ENCODE measurements at regions not wholly inside any gene's neighbourhood (a gene's known extent, or its start where the extent isn't known, plus 50 kb on each side); places are given as distances from the start of the nearest gene placed in this dataset.
A peak's percentile ranks its signal among the peaks of the same experiment; 100 is the strongest.

DNA sequence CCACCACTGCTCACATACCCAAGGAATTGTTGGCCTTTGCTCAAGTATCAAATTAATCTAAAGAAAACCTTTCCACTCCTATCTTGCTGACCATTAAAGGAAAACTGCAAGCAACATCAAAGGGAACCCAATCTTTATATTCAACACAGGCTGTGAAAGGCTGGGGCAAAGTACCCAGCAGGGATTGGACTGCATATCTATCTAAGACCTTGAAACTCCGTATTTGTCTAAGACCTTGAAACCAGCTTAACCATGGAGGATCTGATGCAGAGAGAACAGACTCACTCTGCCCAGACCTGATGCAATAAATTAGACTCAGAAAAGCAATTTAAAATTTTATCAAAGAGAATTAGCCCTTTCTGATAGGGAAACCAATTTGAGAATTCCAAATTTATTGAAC is 102.2 kb downstream of the DIO2 start:
- H3K27me3 ChIP-seq: no peaks in the 10 kb centered on the region
- H3K4me3 ChIP-seq: no peak overlapping the region
- no peak for TF ChIP-seq Cebpa-rat (IDR thresholded peaks at IDR 0.05)
- no peak overlapping the region for H3K27ac ChIP-seq
- H4K20me1 ChIP-seq: no peaks in the 10 kb centered on the region
- no peak overlapping the region for H3K9ac ChIP-seq
- H3K9me3 ChIP-seq (replicated peaks in 1 of 11): peaks cover 0 to 8% (median 0%) of the 10 kb centered on the region in 11 experiments; a peak in 2 of 22 replicates
- H3K4me2 ChIP-seq: no peak overlapping the region
- no peaks in the 10 kb centered on the region for H3K36me3 ChIP-seq
- peaks cover 0 to 7% (median 0%) of the 10 kb centered on the region in 10 experiments; a peak in 1 of 20 replicates for H3K4me1 ChIP-seq

DNA sequence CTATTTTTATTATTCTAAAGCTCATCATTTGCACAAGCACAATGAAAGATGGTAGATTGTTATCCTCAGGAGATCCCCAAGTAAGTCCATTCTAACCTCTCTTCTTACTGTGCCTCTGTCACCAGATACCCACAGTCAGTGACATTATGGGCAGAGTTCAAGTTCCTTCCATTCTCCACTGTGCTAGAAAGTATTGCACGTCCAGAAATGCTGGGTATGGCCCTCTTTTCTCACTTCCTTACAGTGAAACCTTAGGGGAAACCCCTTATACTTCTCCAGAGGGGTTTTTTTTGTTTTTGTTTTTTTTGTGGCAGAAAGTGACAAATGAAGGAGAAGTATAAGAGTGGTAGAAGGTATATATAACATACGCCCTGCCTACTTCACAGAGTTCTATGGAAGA is 102.9 kb downstream of the DIO2 start:
- TF ChIP-seq Cebpa-rat (IDR thresholded peaks at IDR 0.05): no peak
- Histone ChIP-seq H3K27me3 (no peaks in the 10 kb centered on the region), H3K4me3 (no peak overlapping the region), H4K20me1 (no peaks in the 10 kb centered on the region), H3K27ac (no peak overlapping the region), H3K4me1 (peaks cover 0 to 7% (median 0%) of the 10 kb centered on the region in 10 experiments; a peak in 1 of 20 replicates), H3K4me2 (peak overlapping the region in 1 of 11 experiments; percentile 21; a peak in 1 of 22 replicates), H3K9me3 (replicated peaks in 1 of 11) (peaks cover 0 to 3% (median 0%) of the 10 kb centered on the region in 11 experiments; a peak in 1 of 22 replicates), H3K9ac (no peak overlapping the region), H3K36me3 (no peaks in the 10 kb centered on the region)

DNA sequence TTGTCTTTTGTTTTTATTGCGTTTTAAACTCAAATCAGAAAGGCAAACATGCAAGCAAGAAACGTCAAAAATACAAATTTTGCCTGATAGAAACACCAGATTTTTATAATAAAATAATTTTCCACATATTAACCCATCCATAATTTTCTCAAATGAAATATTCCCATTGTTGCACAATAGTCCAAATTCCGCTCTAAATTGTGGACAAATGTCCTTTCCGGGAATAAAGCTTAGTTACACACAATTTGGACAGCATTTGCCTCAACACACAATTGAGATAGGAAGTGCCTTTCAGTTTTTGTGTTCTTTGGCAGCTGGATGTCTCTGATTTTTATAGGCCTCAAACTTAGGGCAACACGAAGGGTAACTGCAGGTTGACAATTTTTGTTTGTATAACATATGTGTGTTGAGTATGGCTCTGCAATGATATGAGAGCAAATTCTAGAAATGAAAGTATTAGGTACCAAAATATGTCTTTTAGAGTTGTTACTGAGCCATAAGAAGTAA is 105.8 kb downstream of the DIO2 start:
- Histone ChIP-seq H3K36me3 (no peaks in the 10 kb centered on the region), H3K4me1 (peaks cover 0 to 7% (median 0%) of the 10 kb centered on the region in 10 experiments; a peak in 1 of 20 replicates), H3K4me3 (no peak overlapping the region), H3K4me2 (no peak overlapping the region), H3K27ac (no peak overlapping the region), H3K27me3 (no peaks in the 10 kb centered on the region), H3K9me3 (replicated peaks in 1 of 11) (no peaks in the 10 kb centered on the region), H4K20me1 (no peaks in the 10 kb centered on the region), H3K9ac (no peak overlapping the region)
- TF ChIP-seq Cebpa-rat (IDR thresholded peaks at IDR 0.05): no peak; a peak in 1 of 22 replicates

GRCh38 chr14:80101835-80102234 is 109.5 kb downstream of the DIO2 start:
- Histone ChIP-seq H3K4me2 (no peak overlapping the region), H3K36me3 (no peaks in the 10 kb centered on the region), H3K4me1 (no peaks in the 10 kb centered on the region), H4K20me1 (no peaks in the 10 kb centered on the region), H3K27me3 (no peaks in the 10 kb centered on the region), H3K9me3 (replicated peaks in 1 of 11) (no peaks in the 10 kb centered on the region), H3K27ac (no peak overlapping the region), H3K4me3 (no peak overlapping the region), H3K9ac (no peak overlapping the region)
- TF ChIP-seq Cebpa-rat (IDR thresholded peaks at IDR 0.05): no peak

GRCh38 chr14:80100681-80101080 is 110.6 kb downstream of the DIO2 start:
- no peaks in the 10 kb centered on the region for H3K36me3 ChIP-seq
- no peak overlapping the region for H3K9ac ChIP-seq
- no peak overlapping the region for H3K4me3 ChIP-seq
- H4K20me1 ChIP-seq: no peaks in the 10 kb centered on the region
- no peak overlapping the region for H3K4me2 ChIP-seq
- H3K9me3 ChIP-seq (replicated peaks in 1 of 11): 0 out of 22 replicates have a peak, but pooled peaks cover 0 to 6% (median 0%) of the 10 kb centered on the region in 11 experiments
- no peaks in the 10 kb centered on the region for H3K4me1 ChIP-seq
- no peaks in the 10 kb centered on the region for H3K27me3 ChIP-seq
- TF ChIP-seq Cebpa-rat (IDR thresholded peaks at IDR 0.05): no peak
- H3K27ac ChIP-seq: no peak overlapping the region

DNA sequence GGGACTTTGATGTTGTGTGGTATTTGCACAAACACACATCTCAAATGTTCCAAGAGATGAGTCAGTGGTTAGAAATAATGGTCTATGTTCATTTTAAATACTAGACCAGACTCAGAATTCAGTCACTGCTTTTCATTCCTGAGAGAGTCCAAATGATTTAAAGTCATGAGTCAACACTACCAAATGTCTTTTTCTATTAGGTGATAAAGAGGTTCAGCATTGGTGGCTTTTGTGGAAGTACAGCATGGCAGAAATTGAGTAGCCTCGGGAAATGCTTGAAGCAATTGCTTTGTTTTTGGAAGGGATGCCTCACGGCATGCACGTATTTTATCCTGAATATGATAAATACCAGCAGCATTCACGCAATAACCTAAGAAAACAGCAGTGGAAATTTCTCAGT is 115.7 kb downstream of the DIO2 start:
- H3K9me3 ChIP-seq (replicated peaks in 1 of 11): 0 out of 22 replicates have a peak, but pooled peaks cover 0 to 6% (median 0%) of the 10 kb centered on the region in 11 experiments
- no peaks in the 10 kb centered on the region for H3K27me3 ChIP-seq
- H3K9ac ChIP-seq: no peak overlapping the region
- no peak overlapping the region for H3K4me2 ChIP-seq
- no peaks in the 10 kb centered on the region for H4K20me1 ChIP-seq
- H3K4me3 ChIP-seq: no peak overlapping the region
- no peaks in the 10 kb centered on the region for H3K36me3 ChIP-seq
- H3K4me1 ChIP-seq: no peaks in the 10 kb centered on the region
- no peak overlapping the region for H3K27ac ChIP-seq
- no peak for TF ChIP-seq Cebpa-rat (IDR thresholded peaks at IDR 0.05)

GRCh38 chr14:80087411-80087810 is 123.9 kb downstream of the DIO2 start:
- TF ChIP-seq Cebpa-rat (IDR thresholded peaks at IDR 0.05): no peak

DNA sequence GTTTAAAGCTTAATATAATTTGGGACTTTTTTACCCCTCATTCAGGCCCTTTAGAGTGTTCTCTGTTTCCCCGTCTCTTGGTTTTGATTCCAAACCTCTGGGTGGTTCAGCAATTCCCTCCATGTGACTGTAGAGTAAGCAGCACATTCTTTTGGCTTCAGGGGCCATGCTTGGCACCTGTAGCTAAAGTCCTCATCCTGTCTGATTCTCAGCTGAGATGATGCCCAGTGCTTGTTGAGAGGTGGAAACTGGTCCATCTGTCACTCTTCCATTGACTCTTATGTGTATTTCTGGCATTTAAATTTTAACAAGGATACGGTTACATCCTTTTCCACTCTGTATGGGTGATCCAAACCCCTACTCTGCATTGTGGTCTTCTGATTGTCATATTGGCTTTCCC is 127.1 kb downstream of the DIO2 start:
- no peak overlapping the region for H3K4me2 ChIP-seq
- H3K27ac ChIP-seq: no peak overlapping the region
- H3K36me3 ChIP-seq: no peaks in the 10 kb centered on the region
- H3K9ac ChIP-seq: no peak overlapping the region
- H3K4me3 ChIP-seq: no peak overlapping the region
- H3K27me3 ChIP-seq: no peaks in the 10 kb centered on the region
- H3K4me1 ChIP-seq: no peaks in the 10 kb centered on the region
- TF ChIP-seq Cebpa-rat (IDR thresholded peaks at IDR 0.05): no peak
- no peaks in the 10 kb centered on the region for H4K20me1 ChIP-seq
- peaks cover 0 to 7% (median 0%) of the 10 kb centered on the region in 11 experiments; a peak in 2 of 22 replicates for H3K9me3 ChIP-seq (replicated peaks in 1 of 11)

More at GRCh38 chr14:80087411-80087810, 123.9 kb downstream of the DIO2 start:
- Histone ChIP-seq H3K4me1 (no peaks in the 10 kb centered on the region), H3K36me3 (no peaks in the 10 kb centered on the region), H3K4me2 (no peak overlapping the region), H3K27ac (no peak overlapping the region), H3K9ac (no peak overlapping the region), H3K4me3 (no peak overlapping the region), H3K27me3 (no peaks in the 10 kb centered on the region), H3K9me3 (replicated peaks in 1 of 11) (peaks cover 0 to 7% (median 0%) of the 10 kb centered on the region in 11 experiments; a peak in 2 of 22 replicates), H4K20me1 (no peaks in the 10 kb centered on the region)

- Histone ChIP-seq H4K20me1 (no peaks in the 10 kb centered on the region), H3K9me3 (replicated peaks in 1 of 11) (0 out of 22 replicates have a peak, but pooled peaks cover 0 to 5% (median 0%) of the 10 kb centered on the region in 11 experiments), H3K4me1 (no peaks in the 10 kb centered on the region), H3K27me3 (no peaks in the 10 kb centered on the region), H3K4me3 (no peak overlapping the region), H3K4me2 (no peak overlapping the region), H3K36me3 (no peaks in the 10 kb centered on the region), H3K9ac (no peak overlapping the region), H3K27ac (no peak overlapping the region)
- no peak for TF ChIP-seq Cebpa-rat (IDR thresholded peaks at IDR 0.05)
These were observed 130.7 kb downstream of the DIO2 start for GRCh38 chr14:80080601-80081000.

- TF ChIP-seq Cebpa-rat (IDR thresholded peaks at IDR 0.05): no peak
- Histone ChIP-seq H3K36me3 (no peaks in the 10 kb centered on the region), H3K4me2 (no peak overlapping the region), H3K27me3 (no peaks in the 10 kb centered on the region), H3K27ac (no peak overlapping the region), H3K9me3 (replicated peaks in 1 of 11) (no peaks in the 10 kb centered on the region), H3K4me3 (no peak overlapping the region), H4K20me1 (no peaks in the 10 kb centered on the region), H3K4me1 (no peaks in the 10 kb centered on the region), H3K9ac (no peak overlapping the region)
These were observed 132.8 kb downstream of the DIO2 start for GRCh38 chr14:80078501-80078900.
